Esophagus mucosa (tissue), 1 donor: ENCODE measurements at regions not wholly inside any gene's neighbourhood (a gene's known extent, or its start where the extent isn't known, plus 50 kb on each side); places are given as distances from the start of the nearest gene placed in this dataset.
"Not testable (repeated sequence)": the region's sequence is repeated elsewhere in the genome, so short reads cannot be mapped to it uniquely, and the experiment has no call there.

ENCODE experiments used
- ATAC-seq: fragments of 200-7000 bp; cut with Tn5 transposase; one replicate; pipeline ENCODE4 v1.9.1; 2020
- donor health status: DM: yes; HTN: yes; CAD: no.

GRCh38 chr21:24714646-24715200 is 892.6 kb downstream of the MRPL39 start:
- ATAC-seq = no peak

GRCh38 chr21:24705201-24705600 is 902.1 kb downstream of the MRPL39 start:
- ATAC-seq = no peak

DNA sequence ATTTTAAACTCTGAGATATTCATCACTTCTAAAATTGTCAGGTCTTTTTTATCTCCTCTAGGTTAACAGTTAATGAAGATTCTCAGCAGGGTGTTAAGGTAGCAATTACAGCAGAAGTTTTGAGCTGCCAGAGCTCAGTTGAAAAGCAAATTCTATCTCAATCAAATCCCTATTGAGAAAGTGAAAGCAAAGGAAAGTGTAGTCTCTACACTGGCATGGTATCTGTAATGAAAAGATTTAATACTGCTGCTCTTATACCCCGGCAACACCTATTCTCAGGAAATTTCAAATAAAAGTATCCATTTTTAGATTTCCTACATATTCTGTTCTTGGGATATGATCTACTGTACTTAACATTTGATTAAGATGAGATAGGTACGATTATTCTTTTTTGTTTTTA is 913.5 kb downstream of the MRPL39 start:
- ATAC-seq = no peak

DNA sequence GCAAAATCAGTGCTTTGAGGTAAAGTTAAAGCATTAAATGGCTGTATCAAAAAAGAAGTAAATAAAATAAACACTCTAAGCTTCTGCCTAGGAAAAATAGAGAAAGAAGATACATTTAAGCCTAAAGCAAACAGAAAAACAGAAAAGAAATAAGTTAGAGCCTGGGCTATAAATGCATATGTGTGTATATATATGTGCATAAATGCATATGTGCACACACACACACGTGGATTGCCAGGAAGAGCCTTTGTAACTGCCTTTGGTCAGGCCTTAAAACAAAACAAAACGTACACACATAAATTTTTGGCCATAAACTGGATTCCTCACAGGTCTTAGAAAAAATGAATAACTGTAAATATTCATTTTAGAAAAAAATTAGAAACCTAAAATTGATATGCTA is 925.8 kb downstream of the MRPL39 start:
- ATAC-seq = no peak

GRCh38 chr21:24671901-24672300 is 935.4 kb downstream of the MRPL39 start:
- no peak for ATAC-seq

GRCh38 chr21:24658926-24659325 is 948.4 kb downstream of the MRPL39 start:
- ATAC-seq = no peak

DNA sequence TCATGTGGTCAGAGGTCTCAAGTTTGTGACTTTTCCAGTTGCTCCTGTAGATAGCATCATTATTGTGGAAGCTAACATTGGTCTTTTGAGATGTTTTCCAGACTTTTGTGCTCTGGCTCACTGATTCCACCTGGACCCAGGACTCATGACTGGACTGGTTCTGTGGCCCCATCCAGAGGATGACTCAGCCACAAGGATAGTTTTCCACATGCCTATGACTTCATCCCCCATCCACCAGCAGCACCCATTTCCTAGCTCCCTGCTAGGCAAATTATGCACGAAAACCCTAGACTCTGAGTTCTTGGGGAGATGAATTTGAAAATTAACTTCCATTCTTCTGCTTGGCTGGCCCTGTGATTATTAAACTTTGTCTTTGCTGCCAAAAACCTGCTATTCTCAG is 949.3 kb downstream of the MRPL39 start:
- ATAC-seq = no peak

GRCh38 chr21:24649691-24650090 is 957.6 kb downstream of the MRPL39 start:
- ATAC-seq = no peak

DNA sequence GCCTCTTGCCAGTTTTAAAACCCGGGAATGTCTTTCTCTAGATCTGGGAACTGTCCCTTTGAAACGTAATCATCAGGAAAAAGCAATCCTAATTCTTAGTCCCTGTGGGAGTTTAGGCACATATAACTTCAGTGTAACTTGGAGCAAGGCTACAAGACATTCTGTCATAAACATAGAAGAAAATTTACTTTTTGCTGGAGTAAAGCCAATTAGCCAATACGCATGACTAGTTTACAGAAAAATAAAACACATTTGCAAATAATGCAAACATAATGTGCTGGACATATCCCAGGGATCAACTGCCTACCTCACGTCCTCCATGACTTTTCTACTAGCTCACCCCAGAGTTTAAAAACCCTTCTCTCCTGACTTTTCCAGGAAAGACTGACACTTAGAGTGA is 970.6 kb downstream of the MRPL39 start:
- no peak for ATAC-seq

DNA sequence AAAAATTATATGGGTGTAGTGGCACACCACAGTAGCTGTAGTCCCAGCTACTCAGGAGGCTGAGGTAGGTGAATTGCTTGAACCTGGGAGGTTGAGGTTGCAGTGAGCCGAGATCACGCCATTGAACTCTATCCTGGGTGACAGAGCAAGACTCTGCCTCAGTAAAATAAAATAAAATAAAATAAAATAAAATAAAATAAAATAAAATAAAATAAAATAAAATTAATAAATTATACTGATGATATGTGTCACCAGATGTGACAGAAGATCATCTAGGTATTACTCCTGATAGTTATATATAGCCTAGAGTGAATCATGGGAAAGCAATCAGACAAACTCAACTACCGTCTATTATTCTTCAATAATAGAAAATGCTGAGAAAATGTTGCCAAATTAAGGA is 972.5 kb downstream of the MRPL39 start:
- ATAC-seq = no peak

GRCh38 chr21:24628536-24628935 is 978.7 kb downstream of the MRPL39 start:
- no peak for ATAC-seq

DNA sequence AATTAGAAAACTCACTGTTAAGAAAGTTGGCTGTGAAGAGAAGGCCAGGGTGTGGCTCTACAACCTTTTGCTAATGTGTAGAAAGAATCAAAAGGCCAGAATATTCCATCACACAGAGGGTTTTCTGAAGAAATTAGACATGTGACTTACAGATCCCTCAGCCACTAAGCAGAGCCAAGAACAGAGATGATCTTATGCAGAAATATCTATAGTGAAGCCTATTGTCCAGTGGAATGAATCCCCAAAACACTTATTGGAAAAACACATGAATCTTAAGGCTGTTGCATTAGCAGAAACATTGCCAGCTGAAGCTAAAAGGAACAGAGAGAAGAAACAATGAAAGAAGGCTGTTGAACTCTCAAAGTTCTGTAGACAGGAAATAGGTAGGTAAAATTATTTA is 979.2 kb downstream of the MRPL39 start:
- ATAC-seq = no peak

DNA sequence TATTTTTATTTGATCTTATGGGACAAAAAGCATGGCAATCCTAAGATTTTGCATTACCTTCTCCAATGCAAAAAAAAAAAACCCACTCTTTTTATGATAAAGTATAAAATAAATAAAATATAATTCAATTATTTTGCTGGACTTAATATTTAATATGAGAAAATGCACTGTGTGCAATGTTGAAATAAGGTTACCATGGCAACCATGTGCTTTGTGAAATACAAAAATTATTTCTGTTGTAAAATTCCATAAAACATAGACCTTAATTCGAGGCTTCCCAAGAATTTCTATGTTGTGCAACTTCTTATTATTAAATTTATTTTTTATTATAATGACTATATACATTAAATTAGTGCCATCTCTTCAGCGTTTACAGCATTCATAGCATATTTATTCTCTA is 989.5 kb downstream of the MRPL39 start:
- no peak for ATAC-seq

- ATAC-seq = no peak
Measured at GRCh38 chr21:24594082-24594481, 1013.2 kb downstream of the MRPL39 start.

DNA sequence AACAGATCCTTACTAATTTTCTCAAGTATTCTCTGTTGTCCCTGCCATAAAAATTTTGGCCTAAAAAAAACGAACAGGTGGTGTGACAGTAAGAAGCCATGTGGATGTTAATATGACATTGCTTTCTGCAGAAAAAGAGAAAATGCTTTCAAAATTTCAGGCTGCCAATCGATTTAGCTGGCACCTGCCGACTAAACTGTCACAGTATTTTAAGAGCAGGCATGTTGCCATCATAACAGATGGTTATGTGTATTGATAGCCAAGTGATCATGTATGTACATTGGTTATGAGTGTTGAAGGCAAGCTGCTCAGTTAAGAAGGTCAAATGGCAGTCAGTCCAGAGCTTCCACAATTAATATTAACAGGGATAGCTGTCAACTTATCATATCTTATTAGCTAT is 1017.0 kb downstream of the MRPL39 start:
- no peak for ATAC-seq

DNA sequence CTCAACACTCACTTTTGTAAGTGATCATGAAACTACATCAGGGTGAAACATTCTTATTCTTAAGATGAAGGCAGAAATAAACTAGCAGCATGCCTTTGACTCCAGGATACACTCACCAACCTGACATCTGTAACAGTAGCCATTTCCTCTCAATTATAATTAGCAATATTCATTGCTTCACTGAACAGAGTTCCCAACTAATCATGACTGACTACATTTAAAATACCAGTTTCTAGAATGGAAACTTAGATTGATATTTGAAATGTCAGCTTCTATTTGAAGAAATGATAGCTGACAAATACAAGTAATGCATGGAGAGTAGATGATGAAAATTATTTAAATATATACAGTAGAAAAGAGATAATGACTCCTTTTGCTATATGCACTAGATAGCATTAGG is 1023.8 kb downstream of the MRPL39 start:
- ATAC-seq = no peak

- no peak for ATAC-seq
Measured at GRCh38 chr21:24577301-24577700, 1030.0 kb downstream of the MRPL39 start.

- ATAC-seq = no peak
Measured at GRCh38 chr21:24561291-24561690, 1046.0 kb downstream of the MRPL39 start.

- no peak for ATAC-seq
Measured at GRCh38 chr21:24552491-24552890, 1054.8 kb downstream of the MRPL39 start.

DNA sequence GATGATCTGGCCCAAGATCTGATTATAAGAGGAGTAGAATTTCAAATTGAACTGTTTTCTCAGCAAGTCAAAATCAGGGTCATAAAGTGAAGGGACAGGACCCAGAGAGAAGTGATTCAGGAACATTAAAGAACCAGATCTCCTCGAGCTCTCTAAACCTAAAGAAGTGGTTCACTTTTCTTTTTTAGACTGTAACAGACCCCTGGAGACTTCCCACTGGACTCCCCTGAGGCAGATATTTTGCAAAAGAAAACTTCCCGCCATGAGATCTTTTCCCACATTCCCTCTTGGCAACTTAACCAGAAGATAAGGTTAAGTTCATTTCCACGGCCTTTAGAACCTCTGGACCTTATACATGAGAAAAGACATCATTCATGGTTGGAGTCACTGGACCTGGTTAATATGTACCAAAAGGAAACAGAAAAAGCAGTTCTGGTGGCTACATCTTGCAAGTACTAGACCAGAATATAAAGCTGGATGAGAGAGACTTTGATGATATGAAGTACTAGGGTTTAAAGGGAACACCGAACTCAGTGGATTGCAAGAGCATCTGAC is 1061.4 kb downstream of the MRPL39 start:
- no peak for ATAC-seq

DNA sequence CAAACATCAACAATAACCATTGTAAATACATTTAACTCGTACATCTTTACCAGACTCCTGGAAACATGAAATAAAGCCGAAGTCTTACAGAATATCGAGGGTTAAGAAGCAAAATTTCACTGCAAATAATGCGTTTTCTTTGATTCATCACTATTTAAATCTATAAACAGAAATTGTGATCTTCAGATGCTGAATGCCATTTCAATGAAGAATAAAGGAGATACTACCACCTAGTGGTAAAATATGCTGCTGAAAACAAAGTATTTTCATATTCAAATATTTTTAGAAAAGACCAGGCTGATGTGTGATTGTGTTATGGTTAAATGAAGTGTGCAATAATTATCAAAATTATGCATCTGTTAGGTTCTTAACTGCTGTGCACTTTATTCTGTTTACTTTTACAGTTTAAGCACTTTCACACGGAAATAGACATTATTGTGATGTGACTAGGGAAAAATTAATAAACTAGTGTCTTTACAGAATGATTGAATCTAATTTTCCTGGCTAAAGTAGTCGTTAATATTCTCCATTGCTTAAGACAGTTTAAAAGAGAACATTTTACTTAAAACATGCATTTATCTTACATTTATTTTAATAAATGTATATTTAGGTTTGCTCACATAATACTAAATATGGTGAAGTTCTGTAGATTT is 1093.1 kb downstream of the MRPL39 start:
- no peak for ATAC-seq

DNA sequence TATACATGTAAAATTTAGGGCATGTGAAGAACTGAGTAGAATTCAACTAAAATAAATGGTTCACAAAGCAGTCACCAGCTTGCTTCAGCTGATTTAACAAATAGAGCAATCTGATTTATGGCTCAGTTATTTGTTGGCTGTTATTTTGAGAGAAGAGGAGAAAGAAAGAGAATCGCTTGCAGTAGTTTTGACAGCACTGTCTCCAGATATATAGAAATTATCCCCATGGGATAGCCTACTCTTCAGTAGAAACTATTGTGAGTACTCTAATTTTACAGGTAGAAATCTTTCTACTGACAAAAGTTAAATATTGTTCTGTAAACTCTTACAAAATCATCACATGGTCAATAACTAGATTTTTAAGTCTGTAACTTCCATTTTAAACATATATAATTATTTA is 1098.2 kb downstream of the MRPL39 start:
- no peak for ATAC-seq

DNA sequence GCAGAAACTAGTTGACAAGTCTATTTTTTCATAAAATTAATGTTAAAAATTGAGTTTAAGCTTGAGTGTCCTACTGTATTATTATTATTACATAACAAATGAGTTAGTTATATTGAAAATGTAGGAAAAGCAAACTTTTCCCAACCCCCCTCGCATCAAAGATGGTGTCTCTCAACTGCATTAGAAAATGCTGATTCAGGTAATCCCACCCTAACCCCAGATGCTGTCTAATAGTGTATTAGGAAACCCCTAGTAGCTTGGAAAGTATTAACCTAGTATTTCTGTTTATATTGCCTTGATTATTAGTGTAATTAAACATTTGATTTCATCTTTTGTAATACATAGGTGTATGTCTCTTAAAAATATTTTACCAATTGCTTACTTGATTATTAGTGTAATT is 1120.3 kb downstream of the MRPL39 start:
- no peak for ATAC-seq

GRCh38 chr21:24483361-24483760 is 1123.9 kb downstream of the MRPL39 start:
- not testable (repeated sequence) for ATAC-seq

DNA sequence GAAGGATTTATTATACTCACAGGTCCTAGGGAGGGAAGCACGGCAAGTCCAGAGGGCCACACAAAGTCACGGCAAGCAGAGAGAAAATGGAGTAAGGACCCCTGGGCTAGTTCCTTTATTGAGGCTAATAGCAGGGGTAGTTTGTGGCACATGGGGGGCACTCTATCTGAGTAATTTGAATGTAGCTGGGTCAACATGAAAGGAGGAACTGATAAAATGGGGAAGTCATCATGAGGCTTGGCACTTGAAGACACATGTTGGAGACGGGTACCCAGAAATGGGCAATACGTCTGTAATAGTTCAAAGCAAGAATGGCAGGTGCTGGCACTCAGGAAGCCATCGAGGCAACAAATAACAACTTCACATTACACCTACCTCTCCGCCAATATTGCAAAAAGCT is 1136.4 kb downstream of the MRPL39 start:
- no peak for ATAC-seq
